ENCODE measurements at regions not wholly inside any gene's neighbourhood (a gene's known extent, or its start where the extent isn't known, plus 50 kb on each side); places are given as distances from the start of the nearest gene placed in this dataset.
"Not testable (repeated sequence)": the region's sequence is repeated elsewhere in the genome, so short reads cannot be mapped to it uniquely, and the experiment has no call there.

DNA sequence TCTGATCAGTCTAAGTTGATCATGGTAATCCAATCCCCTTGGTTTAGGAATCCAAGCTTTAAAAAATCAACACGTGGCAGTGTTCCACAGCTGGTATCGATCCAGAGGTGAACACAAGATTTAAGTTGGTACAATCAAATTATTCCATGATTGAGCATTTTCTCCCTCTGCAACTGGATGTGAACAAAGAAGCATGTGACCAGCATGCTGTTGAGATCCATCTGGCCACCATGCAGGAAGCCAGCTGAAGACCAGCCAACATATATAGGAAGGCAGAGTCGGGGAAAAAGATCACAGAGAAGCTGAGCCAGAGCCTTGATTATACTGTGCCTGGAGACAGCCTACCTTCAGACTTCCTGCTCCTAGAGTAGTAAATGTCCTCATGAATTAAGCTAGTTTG is 158.3 kb downstream of the SEC23A start:
- POLR2A ChIA-PET, result no interaction called here
- no peak for DNase-seq (ENCODE audit: low read depth, low spot score)
- H3K4me3 ChIP-seq (ENCODE audit: low read depth, low read length), result no peak overlapping the region
- CTCF ChIA-PET, result interaction anchor here (1.0 kb wide), 1 partner anchor 71 kb away, joined by 3 read pairs; no protein-coding TSS in a partner anchor
- TF ChIP-seq CTCF (IDR thresholded peaks at IDR 0.05; ENCODE audit: insufficient read depth, low read length, missing control alignments), result no peak

- CTCF ChIA-PET, result interaction anchor here (1.1 kb wide), 2 partner anchors 8 to 74 kb away, joined by 3 read pairs; no protein-coding TSS in a partner anchor
- no peak overlapping the region for H3K4me3 ChIP-seq (ENCODE audit: low read depth, low read length)
- POLR2A ChIA-PET, result no interaction called here
- DNase-seq (ENCODE audit: low read depth, low spot score), result no peak
- no peak for TF ChIP-seq CTCF (IDR thresholded peaks at IDR 0.05; ENCODE audit: insufficient read depth, low read length, missing control alignments)
Measured at GRCh38 chr14:38941488-38941887, 161.5 kb downstream of the SEC23A start.

GRCh38 chr14:38932653-38933000 is 170.4 kb downstream of the SEC23A start:
- POLR2A ChIA-PET; DNase-seq (ENCODE audit: low read depth, low spot score); H3K4me3 ChIP-seq (ENCODE audit: low read depth, low read length): not testable (repeated sequence)
- CTCF ChIA-PET, result interaction anchor here (0.7 kb wide), 1 partner anchor 1045 kb away, joined by 3 read pairs; no protein-coding TSS in a partner anchor

DNA sequence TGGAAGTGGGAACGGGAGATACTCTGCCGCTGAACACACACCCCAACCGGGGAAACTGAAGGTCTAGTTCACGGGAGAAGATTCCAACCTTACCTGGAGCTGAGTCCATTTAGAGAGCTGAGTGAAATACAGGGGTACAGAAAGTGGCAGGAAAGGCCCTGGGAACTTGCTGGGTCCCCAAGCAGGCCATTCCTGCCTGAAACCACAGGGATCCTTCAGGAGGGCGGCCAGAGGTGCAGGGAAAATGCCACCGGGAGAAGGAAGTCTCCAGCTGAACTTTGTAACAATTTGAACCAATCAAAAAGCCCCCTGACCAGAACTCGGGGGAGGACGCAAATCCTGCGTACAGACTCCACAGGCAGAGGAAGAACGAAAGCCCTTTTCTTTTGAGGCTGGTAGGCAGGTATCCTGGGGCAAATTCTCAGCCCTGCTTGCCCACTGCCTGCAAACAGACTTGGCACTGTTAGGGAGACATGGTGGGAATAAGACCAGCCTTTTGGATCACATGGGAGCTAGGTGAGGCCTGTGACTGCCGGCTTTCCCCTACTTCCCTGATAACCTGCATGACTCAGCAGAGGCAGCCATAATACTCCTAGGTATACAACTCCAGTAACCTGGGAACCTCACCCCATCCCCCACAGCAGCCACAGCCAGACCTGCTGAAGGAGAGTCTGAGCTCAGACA is 170.9 kb downstream of the SEC23A start:
- CTCF ChIA-PET, result no interaction called here
- DNase-seq (ENCODE audit: low read depth, low spot score), result no peak
- no peak for TF ChIP-seq CTCF (IDR thresholded peaks at IDR 0.05; ENCODE audit: insufficient read depth, low read length, missing control alignments)
- POLR2A ChIA-PET, result no interaction called here
- H3K4me3 ChIP-seq (ENCODE audit: low read depth, low read length), result no peak overlapping the region

DNA sequence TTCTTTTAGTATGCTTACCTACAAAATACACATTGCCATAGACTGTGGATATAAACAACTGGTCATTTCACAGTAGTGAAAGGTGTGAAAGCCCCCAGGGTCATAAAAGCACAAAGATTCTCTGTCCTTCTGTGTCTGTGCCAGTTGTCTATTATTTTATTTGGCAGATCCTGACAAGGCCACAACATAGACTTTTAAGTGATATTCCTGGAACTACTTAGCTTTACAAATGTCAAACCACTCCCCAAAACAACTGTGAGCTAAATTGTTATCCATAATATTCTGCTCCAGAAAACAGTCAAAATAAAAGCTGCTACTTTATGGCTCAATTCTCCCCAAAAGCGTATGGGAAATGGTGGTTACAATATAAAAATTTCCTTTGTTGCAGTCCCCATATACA is 172.1 kb downstream of the SEC23A start:
- TF ChIP-seq CTCF (IDR thresholded peaks at IDR 0.05; ENCODE audit: insufficient read depth, low read length, missing control alignments), result no peak
- ChIA-PET POLR2A (no interaction called here), CTCF (no interaction called here)
- H3K4me3 ChIP-seq (ENCODE audit: low read depth, low read length), result no peak overlapping the region
- no peak for DNase-seq (ENCODE audit: low read depth, low spot score)

- no peak for TF ChIP-seq CTCF (IDR thresholded peaks at IDR 0.05; ENCODE audit: insufficient read depth, low read length, missing control alignments)
- no peak for DNase-seq (ENCODE audit: low read depth, low spot score)
- ChIA-PET POLR2A (no interaction called here), CTCF (no interaction called here)
- H3K4me3 ChIP-seq (ENCODE audit: low read depth, low read length), result no peak overlapping the region
Measured at GRCh38 chr14:38930022-38930421, 173.0 kb downstream of the SEC23A start.

DNA sequence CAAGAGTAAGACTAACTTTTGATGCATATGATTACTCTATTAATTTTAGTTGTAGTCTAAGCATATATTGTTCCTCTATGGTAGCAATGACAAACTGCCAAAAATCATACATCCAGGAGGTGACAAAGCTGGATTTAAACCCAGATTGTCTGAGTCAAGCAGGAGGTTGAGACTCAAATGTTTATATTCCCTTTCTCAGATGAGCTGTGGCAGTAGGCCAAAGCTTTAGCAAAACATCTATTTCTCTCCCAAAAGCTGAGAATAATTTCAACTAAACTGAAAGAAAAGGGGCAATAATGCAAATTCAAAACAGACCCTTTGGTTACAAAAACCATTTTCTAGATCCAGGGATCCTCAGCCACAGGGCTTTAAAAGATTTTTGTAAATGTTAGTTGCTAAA is 173.6 kb downstream of the SEC23A start:
- CTCF ChIA-PET, result no interaction called here
- POLR2A ChIA-PET, result no interaction called here

GRCh38 chr14:38921893-38922292 is 181.1 kb downstream of the SEC23A start:
- H3K4me3 ChIP-seq (ENCODE audit: low read depth, low read length); DNase-seq (ENCODE audit: low read depth, low spot score); POLR2A ChIA-PET; CTCF ChIA-PET: not testable (repeated sequence)

More for the DNA sequence above, 173.6 kb downstream of the SEC23A start:
- TF ChIP-seq CTCF (IDR thresholded peaks at IDR 0.05; ENCODE audit: insufficient read depth, low read length, missing control alignments), result no peak
- no peak for DNase-seq (ENCODE audit: low read depth, low spot score)
- H3K4me3 ChIP-seq (ENCODE audit: low read depth, low read length), result no peak overlapping the region
